HEK293 (cell line): ENCODE measurements at regions not wholly inside any gene's neighbourhood (a gene's known extent, or its start where the extent isn't known, plus 50 kb on each side); places are given as distances from the start of the nearest gene placed in this dataset.
A peak's percentile ranks its signal among the peaks of the same experiment; 100 is the strongest.

Source experiments
- CTCF ChIA-PET: fragments of 350-600 bp; formaldehyde crosslinking; extraction: SDS; loops from one replicate; lab custom pipeline; 2021; ENCODE audit warnings: antibody characterized with exemption; lab: Yijun Ruan, JAX
- POLR2A ChIA-PET: fragments of 300-600 bp; formaldehyde crosslinking; extraction: SDS; loops from one replicate; lab custom pipeline; 2020; ENCODE audit warnings: antibody characterized with exemption, inconsistent platforms; lab: Yijun Ruan, JAX
- H3K27ac ChIP-seq: fragments of 200-500 bp; sonication (Bioruptor generic); 2 replicates; pipeline ENCODE4 v1.5.1; 2014; ENCODE audit warnings: low read depth, low read length, control low read depth, inconsistent platforms; ENCODE audit errors: extremely low read depth
- H3K36me3 ChIP-seq, 2 experiments: fragments of 200-500 bp in 1 of 2; sonication (Bioruptor generic) in 1 of 2; 1 replicate in 1 of 2; 2 replicates in 1 of 2; pipeline ENCODE4 v1.5.1; 2014 to 2017; ENCODE audit warnings: inconsistent platforms in 2 of 2, low read length in 2 of 2; ENCODE audit not compliant: control insufficient read depth in 2 of 2, insufficient read depth in 1 of 2
- H3K4me1 ChIP-seq: fragments of 200-500 bp; sonication (Bioruptor generic); 2 replicates; pipeline ENCODE4 v1.5.1; 2014; ENCODE audit warnings: mild to moderate bottlenecking, low read length, inconsistent platforms; ENCODE audit not compliant: control insufficient read depth, insufficient read depth
- H3K4me3 ChIP-seq: 2 replicates; pipeline ENCODE4 v1.5.1; 2011; ENCODE audit warnings: low read depth, mild to moderate bottlenecking, control low read depth, low read length, moderate library complexity
- H3K9me3 ChIP-seq: fragments of 200-500 bp; sonication (Bioruptor generic); 2 replicates; pipeline ENCODE4 v1.5.1; 2014; ENCODE audit warnings: low read depth, low read length, inconsistent platforms; ENCODE audit not compliant: control insufficient read depth, insufficient read depth
- ATF2 ChIP-seq: fragments of 450-650 bp; formaldehyde crosslinking; IDR thresholded peaks from 2 replicates; pipeline ENCODE4 v1.5.1; 2016; ENCODE audit warnings: missing biosample characterization, missing genetic modification characterization, low read depth
- GLI2 ChIP-seq: fragments of 450-650 bp; formaldehyde crosslinking; IDR thresholded peaks from 2 replicates; pipeline ENCODE4; 2017; ENCODE audit warnings: missing biosample characterization, missing genetic modification characterization, low read depth, borderline replicate concordance
- HOXA7 ChIP-seq: sonication (generic); formaldehyde crosslinking; IDR thresholded peaks from 2 replicates; pipeline ENCODE4 v1.8.1; 2022; ENCODE audit warnings: missing genetic modification reagents, borderline replicate concordance
- HOXD13 ChIP-seq: sonication (generic); formaldehyde crosslinking; IDR thresholded peaks from 2 replicates; pipeline ENCODE4 v1.8.0; 2022; ENCODE audit warnings: missing genetic modification reagents, borderline replicate concordance
- KLF7 ChIP-seq: fragments of 450-650 bp; formaldehyde crosslinking; IDR thresholded peaks from 2 replicates; pipeline ENCODE4 v1.5.1; 2016; ENCODE audit warnings: missing biosample characterization, missing genetic modification characterization, borderline replicate concordance
- SP2 ChIP-seq: fragments of 450-650 bp; formaldehyde crosslinking; IDR thresholded peaks from 2 replicates; pipeline ENCODE4 v1.5.1; 2016; ENCODE audit warnings: missing biosample characterization, missing genetic modification characterization
- ZBTB7A ChIP-seq: fragments of 450-650 bp; formaldehyde crosslinking; IDR thresholded peaks from 2 replicates; pipeline ENCODE4 v1.5.1; 2016; ENCODE audit warnings: low read depth, missing biosample characterization, missing genetic modification characterization
- ZEB2 ChIP-seq: fragments of 450-650 bp; formaldehyde crosslinking; IDR thresholded peaks from 2 replicates; pipeline ENCODE4 v1.5.1; 2016; ENCODE audit warnings: missing biosample characterization, missing genetic modification characterization
- ZNF133 ChIP-seq: fragments of 450-650 bp; formaldehyde crosslinking; IDR thresholded peaks from 2 replicates; pipeline ENCODE4 v1.5.1; 2016; ENCODE audit warnings: missing biosample characterization, missing genetic modification characterization
- ZNF138 ChIP-seq: fragments of 450-650 bp; formaldehyde crosslinking; IDR thresholded peaks from 2 replicates; pipeline ENCODE4 v1.5.1; 2016; ENCODE audit warnings: missing biosample characterization, missing genetic modification characterization, borderline replicate concordance
- ZNF155 ChIP-seq: fragments of 450-650 bp; formaldehyde crosslinking; IDR thresholded peaks from 2 replicates; pipeline ENCODE4 v1.5.1; 2016; ENCODE audit warnings: missing biosample characterization, missing genetic modification characterization
- ZNF221 ChIP-seq: fragments of 450-650 bp; formaldehyde crosslinking; IDR thresholded peaks from 2 replicates; pipeline ENCODE4 v1.5.1; 2017; ENCODE audit warnings: missing biosample characterization, missing genetic modification characterization, borderline replicate concordance
- ZNF26 ChIP-seq: fragments of 450-650 bp; formaldehyde crosslinking; IDR thresholded peaks from 2 replicates; pipeline ENCODE4 v1.5.1; 2016; ENCODE audit warnings: missing biosample characterization, missing genetic modification characterization
- ZNF394 ChIP-seq: fragments of 450-650 bp; formaldehyde crosslinking; IDR thresholded peaks from 2 replicates; pipeline ENCODE4 v1.5.1; 2016; ENCODE audit warnings: missing biosample characterization, missing genetic modification characterization, mild to moderate bottlenecking, moderate library complexity, borderline replicate concordance
- ZNF404 ChIP-seq: fragments of 450-650 bp; formaldehyde crosslinking; IDR thresholded peaks from 2 replicates; pipeline ENCODE4 v1.5.1; 2017; ENCODE audit warnings: missing biosample characterization, missing genetic modification characterization
- ZNF426 ChIP-seq: fragments of 450-650 bp; formaldehyde crosslinking; IDR thresholded peaks from 2 replicates; pipeline ENCODE4 v1.5.1; 2017; ENCODE audit warnings: missing biosample characterization, missing genetic modification characterization, mild to moderate bottlenecking, inconsistent platforms, moderate library complexity
- ZNF48 ChIP-seq: fragments of 450-650 bp; formaldehyde crosslinking; IDR thresholded peaks from 2 replicates; pipeline ENCODE4 v1.5.1; 2016; ENCODE audit warnings: missing biosample characterization, missing genetic modification characterization
- ZNF558 ChIP-seq: fragments of 450-650 bp; formaldehyde crosslinking; IDR thresholded peaks from 2 replicates; pipeline ENCODE4 v1.5.1; 2016; ENCODE audit warnings: missing biosample characterization, missing genetic modification characterization
- ZNF626 ChIP-seq: fragments of 450-650 bp; sonication (Bioruptor Pico); formaldehyde crosslinking; IDR thresholded peaks from 2 replicates; pipeline ENCODE4 v1.5.1; 2018; ENCODE audit warnings: missing biosample characterization, missing genetic modification characterization, inconsistent platforms
- ZNF658 ChIP-seq: fragments of 450-650 bp; formaldehyde crosslinking; IDR thresholded peaks from 2 replicates; pipeline ENCODE4; 2016; ENCODE audit warnings: missing biosample characterization, missing genetic modification characterization
- ZNF843 ChIP-seq: fragments of 450-650 bp; formaldehyde crosslinking; IDR thresholded peaks from 2 replicates; pipeline ENCODE4 v1.5.1; 2016; ENCODE audit warnings: missing biosample characterization, missing genetic modification characterization

GRCh38 chr13:97559981-97560380, 126.0 kb downstream of the RAP2A start:
- ChIA-PET CTCF (interaction anchor here (0.7 kb wide), 1 partner anchor 15 kb away, joined by 3 read pairs; no protein-coding TSS in a partner anchor), POLR2A (no interaction called here)
- Histone ChIP-seq H3K36me3 (no peaks in the 10 kb centered on the region), H3K4me3 (no peak overlapping the region), H3K27ac (no peak overlapping the region), H3K9me3 (no peaks in the 10 kb centered on the region), H3K4me1 (no peaks in the 10 kb centered on the region)
- TF ChIP-seq ZNF48 (tag by site-specific recombination) (no peak), SP2 (tag by site-specific recombination) (no peak), ZNF26 (no peak), HOXA7 (CRISPR knock-in tag) (no peak), KLF7 (tag by site-specific recombination) (no peak), ZNF155 (tag by site-specific recombination) (no peak), HOXD13 (no peak), ZBTB7A (no peak), ZNF221 (tag by site-specific recombination) (no peak), ZNF426 (tag by site-specific recombination) (no peak), ZNF558 (no peak), GLI2 (tag by site-specific recombination) (no peak), ZNF843 (tag by site-specific recombination) (no peak)

- Histone ChIP-seq H3K4me1 (no peaks in the 10 kb centered on the region), H3K4me3 (no peak overlapping the region), H3K36me3 (no peaks in the 10 kb centered on the region), H3K27ac (no peak overlapping the region), H3K9me3 (no peaks in the 10 kb centered on the region)
- ChIA-PET POLR2A (no interaction called here), CTCF (no interaction called here)
- no peak for TF ChIP-seq ZNF404 (tag by site-specific recombination)
Measured at GRCh38 chr13:97561182-97561581, 127.2 kb downstream of the RAP2A start.

- Histone ChIP-seq H3K4me1 (no peaks in the 10 kb centered on the region), H3K36me3 (no peaks in the 10 kb centered on the region)
- POLR2A ChIA-PET, result no interaction called here
Measured at GRCh38 chr13:97562962-97563361, 129.0 kb downstream of the RAP2A start.

More at GRCh38 chr13:97562962-97563361, 129.0 kb downstream of the RAP2A start:
- CTCF ChIA-PET, result no interaction called here
- no peaks in the 10 kb centered on the region for H3K9me3 ChIP-seq
- TF ChIP-seq ZNF138, result no peak
- TF ChIP-seq ZNF394 (tag by site-specific recombination), result no peak
- TF ChIP-seq ZNF658 (tag by site-specific recombination), result no peak
- TF ChIP-seq ZEB2, result no peak
- TF ChIP-seq ZNF626 (tag by site-specific recombination), result no peak
- TF ChIP-seq ATF2, result 0 out of 2 replicates have a peak, but pooled peaks have one; percentile 52
- no peak for TF ChIP-seq ZNF133 (tag by site-specific recombination)
- TF ChIP-seq, all 188 proteins: peak for 1
- no peak overlapping the region for H3K4me3 ChIP-seq
- H3K27ac ChIP-seq, result no peak overlapping the region
